ENCODE measurements at regions not wholly inside any gene's neighbourhood (a gene's known extent, or its start where the extent isn't known, plus 50 kb on each side); places are given as distances from the start of the nearest gene placed in this dataset.

DNA sequence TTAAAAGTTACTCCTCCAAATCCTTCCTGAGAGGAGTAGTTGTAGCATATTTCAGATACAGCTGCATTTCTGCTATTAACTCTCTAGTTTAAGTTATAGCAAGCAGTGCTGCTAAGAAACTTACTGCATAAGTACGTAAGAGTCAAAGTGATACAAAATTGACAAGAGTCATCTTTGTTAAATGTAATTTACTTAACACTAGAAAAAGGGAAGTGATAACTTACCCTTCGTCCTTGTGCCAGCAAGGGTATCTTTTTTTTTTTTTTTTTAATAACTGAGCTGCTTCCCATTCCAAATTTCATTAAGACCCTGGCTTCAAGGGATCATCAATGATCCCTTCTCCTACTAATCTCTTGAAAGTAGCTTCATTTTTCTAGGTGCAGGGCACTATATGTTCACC, 493.0 kb downstream of the PLCL1 start:
- TF ChIP-seq, protein P1, sequence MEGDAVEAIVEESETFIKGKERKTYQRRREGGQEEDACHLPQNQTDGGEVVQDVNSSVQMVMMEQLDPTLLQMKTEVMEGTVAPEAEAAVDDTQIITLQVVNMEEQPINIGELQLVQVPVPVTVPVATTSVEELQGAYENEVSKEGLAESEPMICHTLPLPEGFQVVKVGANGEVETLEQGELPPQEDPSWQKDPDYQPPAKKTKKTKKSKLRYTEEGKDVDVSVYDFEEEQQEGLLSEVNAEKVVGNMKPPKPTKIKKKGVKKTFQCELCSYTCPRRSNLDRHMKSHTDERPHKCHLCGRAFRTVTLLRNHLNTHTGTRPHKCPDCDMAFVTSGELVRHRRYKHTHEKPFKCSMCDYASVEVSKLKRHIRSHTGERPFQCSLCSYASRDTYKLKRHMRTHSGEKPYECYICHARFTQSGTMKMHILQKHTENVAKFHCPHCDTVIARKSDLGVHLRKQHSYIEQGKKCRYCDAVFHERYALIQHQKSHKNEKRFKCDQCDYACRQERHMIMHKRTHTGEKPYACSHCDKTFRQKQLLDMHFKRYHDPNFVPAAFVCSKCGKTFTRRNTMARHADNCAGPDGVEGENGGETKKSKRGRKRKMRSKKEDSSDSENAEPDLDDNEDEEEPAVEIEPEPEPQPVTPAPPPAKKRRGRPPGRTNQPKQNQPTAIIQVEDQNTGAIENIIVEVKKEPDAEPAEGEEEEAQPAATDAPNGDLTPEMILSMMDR (IDR thresholded peaks at IDR 0.05; ENCODE audit: low read length): no peak
- TF ChIP-seq EZH2 (IDR thresholded peaks at IDR 0.05; ENCODE audit: borderline replicate concordance, low read length): no peak

Measured in OCI-LY1 (cell line).